ENCODE measurements at regions not wholly inside any gene's neighbourhood (a gene's known extent, or its start where the extent isn't known, plus 50 kb on each side); places are given as distances from the start of the nearest gene placed in this dataset.

GRCh38 chr6:85283436-85283835, 166.4 kb upstream of the NT5E start:
- no peak for TF ChIP-seq POLR2AphosphoS5 (IDR thresholded peaks at IDR 0.05; ENCODE audit: low read depth, low read length)
- TF ChIP-seq CTCF (IDR thresholded peaks at IDR 0.05): no peak
- no peak for TF ChIP-seq REST (IDR thresholded peaks at IDR 0.05; ENCODE audit: insufficient read depth in 1 of 2, low read depth in 2 of 2, low read length in 1 of 2)
- TF ChIP-seq SIN3A (IDR thresholded peaks at IDR 0.05; ENCODE audit: borderline replicate concordance, insufficient read depth, low read depth, low read length): no peak
- no peak for TF ChIP-seq TCF7L2 (IDR thresholded peaks at IDR 0.05; ENCODE audit: low read depth, low read length)
